WTC11 (cell line): ENCODE measurements at regions not wholly inside any gene's neighbourhood (a gene's known extent, or its start where the extent isn't known, plus 50 kb on each side); places are given as distances from the start of the nearest gene placed in this dataset.

Source experiments
- ATAC-seq: fragments of 200-7000 bp; cut with Tn5 transposase; 2 replicates; pipeline ENCODE4 v1.10.0; 2021; ENCODE audit warnings: mild to moderate bottlenecking, moderate library complexity
- CTCF ChIA-PET: fragments of 300-600 bp; sonication (Branson Sonifier 250); formaldehyde crosslinking; loops from one replicate; lab custom pipeline; 2021; ENCODE audit warnings: antibody characterized with exemption; lab: Charles Lee
- POLR2A ChIA-PET: fragments of 350-600 bp; sonication (Branson Sonifier 250); formaldehyde crosslinking; loops from one replicate; lab custom pipeline; 2021; ENCODE audit warnings: antibody characterized with exemption; lab: Charles Lee
- DNase-seq: peaks from one replicate; pipeline ENCODE4 v3.0.0; 2021; ENCODE audit warnings: low spot score
- H3K27ac Mint-ChIP-seq: 2 replicates; pipeline ENCODE4 v1.8.0; 2021; ENCODE audit warnings: mixed read lengths
- H3K27me3 Mint-ChIP-seq: 2 replicates; pipeline ENCODE4 v1.8.0; 2021; ENCODE audit warnings: low read depth, mild to moderate bottlenecking, moderate library complexity, mixed read lengths
- H3K36me3 Mint-ChIP-seq: 2 replicates; pipeline ENCODE4 v1.8.0; 2021; ENCODE audit warnings: mixed read lengths
- H3K4me1 Mint-ChIP-seq: 2 replicates; pipeline ENCODE4 v1.8.0; 2022; ENCODE audit warnings: mixed read lengths
- H3K4me3 Mint-ChIP-seq: 2 replicates; pipeline ENCODE4 v1.8.0; 2021; ENCODE audit warnings: mild to moderate bottlenecking, moderate library complexity, mixed read lengths
- H3K9me3 Mint-ChIP-seq: 2 replicates; pipeline ENCODE4 v1.8.0; 2021; ENCODE audit warnings: mixed read lengths
- CREM ChIP-seq: sonication (generic); formaldehyde crosslinking; IDR thresholded peaks from 2 replicates; pipeline ENCODE4 v1.8.1; 2022; ENCODE audit warnings: mild to moderate bottlenecking, missing genetic modification reagents, moderate library complexity
- E2F5 ChIP-seq: sonication (generic); formaldehyde crosslinking; IDR thresholded peaks from 2 replicates; pipeline ENCODE4 v1.8.1; 2022; ENCODE audit warnings: mild to moderate bottlenecking, moderate library complexity, missing genetic modification reagents
- FOXK1 ChIP-seq: sonication (generic); formaldehyde crosslinking; IDR thresholded peaks from 2 replicates; pipeline ENCODE4 v1.8.0; 2022; ENCODE audit warnings: mild to moderate bottlenecking, moderate library complexity, missing genetic modification reagents
- GABPB1 ChIP-seq: sonication (generic); formaldehyde crosslinking; IDR thresholded peaks from 2 replicates; pipeline ENCODE4 v1.8.1; 2023; ENCODE audit warnings: mild to moderate bottlenecking, missing genetic modification reagents
- KAT7 ChIP-seq: sonication (generic); formaldehyde crosslinking; IDR thresholded peaks from 2 replicates; pipeline ENCODE4 v1.8.1; 2023; ENCODE audit warnings: missing genetic modification reagents, mild to moderate bottlenecking, borderline replicate concordance
- MAX ChIP-seq: sonication (generic); formaldehyde crosslinking; IDR thresholded peaks from 2 replicates; pipeline ENCODE4 v1.8.0; 2022; ENCODE audit warnings: mild to moderate bottlenecking, missing genetic modification reagents
- MXD4 ChIP-seq: fragments of 250-450 bp; sonication (Bioruptor Pico); IDR thresholded peaks from 2 replicates; pipeline ENCODE4 v1.8.0; 2021; ENCODE audit warnings: mild to moderate bottlenecking, moderate library complexity, borderline replicate concordance
- NFATC4 ChIP-seq: fragments of 250-450 bp; sonication (Bioruptor Pico); IDR thresholded peaks from 2 replicates; pipeline ENCODE4 v1.9.0; 2021; ENCODE audit warnings: mild to moderate bottlenecking
- NR1H2 ChIP-seq: sonication (generic); formaldehyde crosslinking; IDR thresholded peaks from 2 replicates; pipeline ENCODE4 v1.9.0; 2021; ENCODE audit warnings: mild to moderate bottlenecking, moderate library complexity, missing genetic modification reagents
- NR2C2 ChIP-seq: sonication (generic); formaldehyde crosslinking; IDR thresholded peaks from 2 replicates; pipeline ENCODE4 v1.8.0; 2022; ENCODE audit warnings: mild to moderate bottlenecking, missing genetic modification reagents
- PRDM15 ChIP-seq: sonication (generic); formaldehyde crosslinking; IDR thresholded peaks from 2 replicates; pipeline ENCODE4 v1.8.0; 2022; ENCODE audit warnings: missing genetic modification reagents
- TP53 ChIP-seq: sonication (generic); formaldehyde crosslinking; IDR thresholded peaks from 2 replicates; pipeline ENCODE4 v1.8.1; 2023; ENCODE audit warnings: mild to moderate bottlenecking, missing genetic modification reagents
- ZNF281 ChIP-seq: sonication (generic); formaldehyde crosslinking; IDR thresholded peaks from 2 replicates; pipeline ENCODE4 v1.8.0; 2023; ENCODE audit warnings: mild to moderate bottlenecking, missing genetic modification reagents
- ZNF317 ChIP-seq: sonication (generic); formaldehyde crosslinking; IDR thresholded peaks from 2 replicates; pipeline ENCODE4 v1.8.1; 2023; ENCODE audit warnings: low read depth, mild to moderate bottlenecking, moderate library complexity, missing genetic modification reagents, borderline replicate concordance
- ZNF425 ChIP-seq: fragments of 250-450 bp; sonication (Bioruptor Pico); conservative IDR thresholded peaks from 2 replicates; pipeline ENCODE4 v1.9.0; 2021; ENCODE audit warnings: mild to moderate bottlenecking
- ZNF532 ChIP-seq: fragments of 250-450 bp; sonication (Bioruptor Pico); IDR thresholded peaks from 2 replicates; pipeline ENCODE4 v1.9.0; 2021; ENCODE audit warnings: mild to moderate bottlenecking, borderline replicate concordance
- ZSCAN18 ChIP-seq: fragments of 250-450 bp; sonication (Bioruptor Pico); IDR thresholded peaks from 2 replicates; pipeline ENCODE4 v2.1.2; 2022; ENCODE audit warnings: mild to moderate bottlenecking, moderate library complexity

- TF ChIP-seq ZNF425 (CRISPR knock-in tag) (no peak), NR2C2 (CRISPR knock-in tag) (no peak), ZNF317 (CRISPR knock-in tag) (no peak)
These were observed 55.5 kb upstream of the USP47 start (continued) for GRCh38 chr11:11786234-11786633.

GRCh38 chr11:11782532-11783110, 59.2 kb upstream of the USP47 start:
- POLR2A ChIA-PET: no interaction called here
- TF ChIP-seq KAT7 (CRISPR knock-in tag) (no peak), MAX (peak; percentile 32; the same call in 1 of the 2 replicates)
- Mint-ChIP-seq H3K36me3 (peaks cover 4% of the 10 kb centered on the region; the same call in 1 of the 2 replicates), H3K27me3 (peaks cover 3% of the 10 kb centered on the region; the same call in 1 of the 2 replicates), H3K4me3 (no peak overlapping the region), H3K9me3 (peaks cover 20% of the 10 kb centered on the region), H3K4me1 (peaks cover 13% of the 10 kb centered on the region), H3K27ac (no peak overlapping the region)
- ATAC-seq: no peak
- CTCF ChIA-PET: interaction anchor here (1.5 kb wide), 1 partner anchor 161 kb away, joined by 4 read pairs; the partner anchor contains the start of gene GALNT18
- DNase-seq: no peak

GRCh38 chr11:11780858-11781257, 60.9 kb upstream of the USP47 start:
- peaks cover 6% of the 10 kb centered on the region for H3K4me1 Mint-ChIP-seq
- no peak overlapping the region for H3K4me3 Mint-ChIP-seq
- peaks cover 11% of the 10 kb centered on the region; the same call in 1 of the 2 replicates for H3K9me3 Mint-ChIP-seq
- CTCF ChIA-PET: no interaction called here
- no peak for ATAC-seq
- peaks cover 3% of the 10 kb centered on the region; the same call in 1 of the 2 replicates for H3K27me3 Mint-ChIP-seq
- DNase-seq: no peak
- H3K27ac Mint-ChIP-seq: no peak overlapping the region
- POLR2A ChIA-PET: no interaction called here
- no peaks in the 10 kb centered on the region for H3K36me3 Mint-ChIP-seq
- TF ChIP-seq E2F5: no peak
- no peak for TF ChIP-seq ZSCAN18
- TF ChIP-seq ZNF532 (CRISPR knock-in tag): no peak
- no peak for TF ChIP-seq TP53 (CRISPR knock-in tag)
- no peak for TF ChIP-seq NR1H2 (CRISPR knock-in tag)
- TF ChIP-seq NR2C2 (CRISPR knock-in tag): no peak
- TF ChIP-seq ZNF281 (CRISPR knock-in tag): no peak
- TF ChIP-seq FOXK1 (CRISPR knock-in tag): no peak
- no peak for TF ChIP-seq GABPB1 (CRISPR knock-in tag)
- TF ChIP-seq PRDM15 (CRISPR knock-in tag): no peak
- TF ChIP-seq NFATC4 (CRISPR knock-in tag): no peak
- no peak for TF ChIP-seq CREM (CRISPR knock-in tag)
- TF ChIP-seq MXD4 (CRISPR knock-in tag): no peak
